ENCODE measurements at regions not wholly inside any gene's neighbourhood (a gene's known extent, or its start where the extent isn't known, plus 50 kb on each side); places are given as distances from the start of the nearest gene placed in this dataset.
A peak's percentile ranks its signal among the peaks of the same experiment; 100 is the strongest.

GRCh38 chr2:58449286-58450010 is 208.3 kb upstream of the FANCL start:
- H3K27me3 Mint-ChIP-seq (ENCODE audit: insufficient read depth) = peaks cover 4% of the 10 kb centered on the region; the same call in 1 of the 2 replicates
- peaks cover 10% of the 10 kb centered on the region for H3K4me1 Mint-ChIP-seq (ENCODE audit: low read depth)

GRCh38 chr2:58448845-58449244 is 207.7 kb upstream of the FANCL start:
- H3K4me3 Mint-ChIP-seq = no peak overlapping the region
- H3K9me3 Mint-ChIP-seq = no peaks in the 10 kb centered on the region
- no peak for DNase-seq
- no peaks in the 10 kb centered on the region for H3K36me3 Mint-ChIP-seq (ENCODE audit: low read depth)
- H3K4me1 Mint-ChIP-seq (ENCODE audit: low read depth) = peaks cover 10% of the 10 kb centered on the region
- H3K27ac Mint-ChIP-seq = no peak overlapping the region
- peaks cover 4% of the 10 kb centered on the region; the same call in 1 of the 2 replicates for H3K27me3 Mint-ChIP-seq (ENCODE audit: insufficient read depth)
- TF ChIP-seq CTCF (IDR thresholded peaks at IDR 0.05) = no peak

More at GRCh38 chr2:58449286-58450010, 208.3 kb upstream of the FANCL start:
- Mint-ChIP-seq H3K4me3 (no peak overlapping the region), H3K9me3 (no peaks in the 10 kb centered on the region), H3K27ac (no peak overlapping the region), H3K36me3 (ENCODE audit: low read depth) (no peaks in the 10 kb centered on the region)
- TF ChIP-seq CTCF (IDR thresholded peaks at IDR 0.05) = no peak; the same call in 1 of the 2 replicates
- no peak for DNase-seq

- no peak overlapping the region for H3K27ac Mint-ChIP-seq
- H3K4me3 Mint-ChIP-seq = no peak overlapping the region
- H3K36me3 Mint-ChIP-seq (ENCODE audit: low read depth) = no peaks in the 10 kb centered on the region
- DNase-seq = peak; percentile 63
- peak; percentile 77 for TF ChIP-seq CTCF (IDR thresholded peaks at IDR 0.05)
- H3K9me3 Mint-ChIP-seq = no peaks in the 10 kb centered on the region
- peaks cover 4% of the 10 kb centered on the region; the same call in 1 of the 2 replicates for H3K27me3 Mint-ChIP-seq (ENCODE audit: insufficient read depth)
- H3K4me1 Mint-ChIP-seq (ENCODE audit: low read depth) = peaks cover 10% of the 10 kb centered on the region
Measured at GRCh38 chr2:58448065-58448507, 207.0 kb upstream of the FANCL start.

GRCh38 chr2:58447586-58447985 is 206.5 kb upstream of the FANCL start:
- Mint-ChIP-seq H3K9me3 (no peaks in the 10 kb centered on the region), H3K27ac (no peak overlapping the region), H3K4me3 (no peak overlapping the region), H3K4me1 (ENCODE audit: low read depth) (peaks cover 10% of the 10 kb centered on the region), H3K27me3 (ENCODE audit: insufficient read depth) (peaks cover 4% of the 10 kb centered on the region; the same call in 1 of the 2 replicates), H3K36me3 (ENCODE audit: low read depth) (no peaks in the 10 kb centered on the region)
- TF ChIP-seq CTCF (IDR thresholded peaks at IDR 0.05) = no peak
- no peak for DNase-seq

GRCh38 chr2:58441643-58442042 is 200.5 kb upstream of the FANCL start:
- Mint-ChIP-seq H3K4me3 (no peak overlapping the region), H3K27me3 (ENCODE audit: insufficient read depth) (peaks cover 2% of the 10 kb centered on the region), H3K27ac (no peak overlapping the region), H3K4me1 (ENCODE audit: low read depth) (no peaks in the 10 kb centered on the region), H3K9me3 (no peaks in the 10 kb centered on the region), H3K36me3 (ENCODE audit: low read depth) (no peaks in the 10 kb centered on the region)
- no peak for TF ChIP-seq CTCF (IDR thresholded peaks at IDR 0.05)
- DNase-seq = no peak

All from HFFc6 (cell line).